Neural crest cell (in vitro differentiated cells): ENCODE measurements at regions not wholly inside any gene's neighbourhood (a gene's known extent, or its start where the extent isn't known, plus 50 kb on each side); places are given as distances from the start of the nearest gene placed in this dataset.

Source experiments
- DNase-seq: peaks from one replicate; pipeline ENCODE4 v3.0.0; 2021; ENCODE audit warnings: low read depth, mixed read lengths, low spot score
- H3K27ac Mint-ChIP-seq: one replicate; pipeline ENCODE4 v1.8.0; 2021; ENCODE audit warnings: mild to moderate bottlenecking, mixed read lengths; ENCODE audit not compliant: unreplicated experiment
- H3K27me3 Mint-ChIP-seq: 2 replicates; pipeline ENCODE4 v1.8.0; 2021; ENCODE audit warnings: low read depth, mild to moderate bottlenecking, mixed read lengths
- H3K36me3 Mint-ChIP-seq: 2 replicates; pipeline ENCODE4 v1.8.0; 2021; ENCODE audit warnings: low read depth, mild to moderate bottlenecking, mixed read lengths
- H3K4me1 Mint-ChIP-seq: 2 replicates; pipeline ENCODE4 v1.8.0; 2021; ENCODE audit warnings: mixed read lengths
- H3K4me3 Mint-ChIP-seq: one replicate; pipeline ENCODE4 v1.8.0; 2021; ENCODE audit warnings: mild to moderate bottlenecking, mixed read lengths
- H3K9me3 Mint-ChIP-seq: 2 replicates; pipeline ENCODE4 v1.8.0; 2021; ENCODE audit warnings: mixed read lengths
- TF ChIP-seq, protein P1 (sequence below): fragments of 200-600 bp; sonication (generic); conservative IDR thresholded peaks from 2 replicates; pipeline ENCODE4 v1.5.0; 2021; ENCODE audit warnings: antibody characterized with exemption, mild to moderate bottlenecking

- Mint-ChIP-seq H3K4me1 (peaks cover 22% of the 10 kb centered on the region), H3K36me3 (no peaks in the 10 kb centered on the region), H3K27ac (no peak overlapping the region), H3K4me3 (no peak overlapping the region), H3K9me3 (peaks cover 3% of the 10 kb centered on the region), H3K27me3 (no peaks in the 10 kb centered on the region)
- DNase-seq, result no peak
- TF ChIP-seq, protein P1, sequence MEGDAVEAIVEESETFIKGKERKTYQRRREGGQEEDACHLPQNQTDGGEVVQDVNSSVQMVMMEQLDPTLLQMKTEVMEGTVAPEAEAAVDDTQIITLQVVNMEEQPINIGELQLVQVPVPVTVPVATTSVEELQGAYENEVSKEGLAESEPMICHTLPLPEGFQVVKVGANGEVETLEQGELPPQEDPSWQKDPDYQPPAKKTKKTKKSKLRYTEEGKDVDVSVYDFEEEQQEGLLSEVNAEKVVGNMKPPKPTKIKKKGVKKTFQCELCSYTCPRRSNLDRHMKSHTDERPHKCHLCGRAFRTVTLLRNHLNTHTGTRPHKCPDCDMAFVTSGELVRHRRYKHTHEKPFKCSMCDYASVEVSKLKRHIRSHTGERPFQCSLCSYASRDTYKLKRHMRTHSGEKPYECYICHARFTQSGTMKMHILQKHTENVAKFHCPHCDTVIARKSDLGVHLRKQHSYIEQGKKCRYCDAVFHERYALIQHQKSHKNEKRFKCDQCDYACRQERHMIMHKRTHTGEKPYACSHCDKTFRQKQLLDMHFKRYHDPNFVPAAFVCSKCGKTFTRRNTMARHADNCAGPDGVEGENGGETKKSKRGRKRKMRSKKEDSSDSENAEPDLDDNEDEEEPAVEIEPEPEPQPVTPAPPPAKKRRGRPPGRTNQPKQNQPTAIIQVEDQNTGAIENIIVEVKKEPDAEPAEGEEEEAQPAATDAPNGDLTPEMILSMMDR, result no peak
These were observed 854.3 kb downstream of the CDH8 start for GRCh38 chr16:61181982-61182381.

- DNase-seq, result no peak
- peaks cover 3% of the 10 kb centered on the region for H3K9me3 Mint-ChIP-seq
- TF ChIP-seq, protein P1, result no peak
- H3K4me1 Mint-ChIP-seq, result peaks cover 18% of the 10 kb centered on the region
- no peaks in the 10 kb centered on the region for H3K36me3 Mint-ChIP-seq
- no peak overlapping the region for H3K4me3 Mint-ChIP-seq
- H3K27ac Mint-ChIP-seq, result no peak overlapping the region
- H3K27me3 Mint-ChIP-seq, result no peaks in the 10 kb centered on the region
These were observed 856.7 kb downstream of the CDH8 start for GRCh38 chr16:61179561-61179960.

GRCh38 chr16:61165797-61166196 is 870.4 kb downstream of the CDH8 start:
- no peak overlapping the region for H3K27ac Mint-ChIP-seq
- no peaks in the 10 kb centered on the region for H3K36me3 Mint-ChIP-seq
- no peaks in the 10 kb centered on the region for H3K9me3 Mint-ChIP-seq
- H3K4me3 Mint-ChIP-seq, result no peak overlapping the region
- no peak for DNase-seq
- H3K4me1 Mint-ChIP-seq, result no peaks in the 10 kb centered on the region
- TF ChIP-seq, protein P1, result no peak
- H3K27me3 Mint-ChIP-seq, result no peaks in the 10 kb centered on the region

DNA sequence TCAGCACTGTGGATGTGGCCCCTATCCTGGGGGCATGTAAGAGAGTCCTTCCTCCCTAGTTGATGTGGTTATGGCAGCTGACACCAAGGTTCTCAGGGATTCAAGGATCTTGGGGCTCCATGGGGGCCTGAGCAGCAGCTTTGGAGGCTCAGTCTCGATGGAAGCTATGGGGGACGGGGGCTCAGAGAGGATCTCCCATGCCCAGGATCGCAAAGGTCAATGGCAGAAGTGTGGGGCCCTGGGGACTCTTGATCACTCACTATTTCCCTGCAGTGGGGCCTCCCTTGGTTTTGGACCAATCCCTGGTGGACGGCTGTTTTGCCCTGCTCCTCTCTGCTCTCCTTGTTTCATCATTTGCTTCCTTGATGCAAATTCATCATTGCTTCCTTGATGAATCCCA is 885.9 kb downstream of the CDH8 start:
- Mint-ChIP-seq H3K27ac (no peak overlapping the region), H3K27me3 (no peaks in the 10 kb centered on the region), H3K4me1 (no peaks in the 10 kb centered on the region), H3K4me3 (no peak overlapping the region), H3K9me3 (peaks cover 4% of the 10 kb centered on the region), H3K36me3 (no peaks in the 10 kb centered on the region)
- no peak for DNase-seq
- TF ChIP-seq, protein P1, result no peak

GRCh38 chr16:61149709-61150108 is 886.5 kb downstream of the CDH8 start:
- Mint-ChIP-seq H3K36me3 (no peaks in the 10 kb centered on the region), H3K9me3 (peaks cover 4% of the 10 kb centered on the region), H3K27ac (no peak overlapping the region), H3K27me3 (no peaks in the 10 kb centered on the region), H3K4me1 (no peaks in the 10 kb centered on the region), H3K4me3 (no peak overlapping the region)
- DNase-seq, result no peak
- TF ChIP-seq, protein P1, result no peak

DNA sequence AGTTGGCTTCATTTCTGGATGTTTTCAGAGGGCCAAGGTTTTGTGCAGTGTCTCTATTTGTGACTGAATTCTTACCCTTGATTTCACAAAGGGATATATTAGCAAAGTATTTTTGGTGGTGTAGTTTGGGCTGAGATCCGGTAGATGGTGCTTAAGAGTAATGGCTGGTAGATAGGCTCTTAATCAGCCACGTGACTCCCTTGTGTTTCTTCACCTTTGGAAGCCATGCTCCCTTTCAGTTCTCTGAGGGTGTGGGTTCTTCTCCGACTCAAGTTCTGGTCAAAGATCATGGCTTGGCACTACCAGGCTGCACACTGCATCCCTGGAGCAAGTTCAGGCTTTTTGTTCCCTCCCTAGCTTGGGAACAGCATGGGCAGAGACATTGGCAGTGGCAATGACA is 887.3 kb downstream of the CDH8 start:
- no peaks in the 10 kb centered on the region for H3K36me3 Mint-ChIP-seq
- TF ChIP-seq, protein P1, result peak; percentile 22
- no peak for DNase-seq
- H3K27ac Mint-ChIP-seq, result no peak overlapping the region
- H3K4me3 Mint-ChIP-seq, result no peak overlapping the region
- H3K9me3 Mint-ChIP-seq, result peaks cover 4% of the 10 kb centered on the region
- no peaks in the 10 kb centered on the region for H3K27me3 Mint-ChIP-seq
- no peaks in the 10 kb centered on the region for H3K4me1 Mint-ChIP-seq
